ENCODE measurements at regions not wholly inside any gene's neighbourhood (a gene's known extent, or its start where the extent isn't known, plus 50 kb on each side); places are given as distances from the start of the nearest gene placed in this dataset.

GRCh38 chr2:180202467-180202951 lies 195.4 kb upstream of the CWC22 start:
- CTCF ChIA-PET: interaction anchor here (0.6 kb wide), 1 partner anchor 77 kb away, joined by 3 read pairs; no protein-coding TSS in a partner anchor
- H3K36me3 Mint-ChIP-seq (ENCODE audit: insufficient read depth, unreplicated experiment): no peaks in the 10 kb centered on the region
- no peaks in the 10 kb centered on the region for H3K27me3 Mint-ChIP-seq (ENCODE audit: insufficient read depth, unreplicated experiment)
- TF ChIP-seq CTCF (IDR thresholded peaks at IDR 0.05; ENCODE audit: unreplicated experiment): no peak
- H3K9me3 Mint-ChIP-seq (ENCODE audit: unreplicated experiment): no peaks in the 10 kb centered on the region
- no peak for DNase-seq (ENCODE audit: unreplicated experiment)
- POLR2A ChIA-PET: no interaction called here
- H3K4me1 Mint-ChIP-seq (ENCODE audit: insufficient read depth, unreplicated experiment): peaks cover 12% of the 10 kb centered on the region
- H3K27ac Mint-ChIP-seq (ENCODE audit: low read depth, unreplicated experiment): no peak overlapping the region
- no TSS peak for BruUV-seq (replicated peaks)
- intact Hi-C loops (cut with micrococcal nuclease): no loop called here
- H3K4me3 Mint-ChIP-seq (ENCODE audit: unreplicated experiment): no peak overlapping the region

GRCh38 chr2:180196419-180196977 lies 189.4 kb upstream of the CWC22 start:
- Mint-ChIP-seq H3K27ac (ENCODE audit: low read depth, unreplicated experiment) (no peak overlapping the region), H3K27me3 (ENCODE audit: insufficient read depth, unreplicated experiment) (no peaks in the 10 kb centered on the region), H3K4me3 (ENCODE audit: unreplicated experiment) (no peak overlapping the region), H3K36me3 (ENCODE audit: insufficient read depth, unreplicated experiment) (no peaks in the 10 kb centered on the region), H3K4me1 (ENCODE audit: insufficient read depth, unreplicated experiment) (no peaks in the 10 kb centered on the region), H3K9me3 (ENCODE audit: unreplicated experiment) (no peaks in the 10 kb centered on the region)
- BruUV-seq (replicated peaks): no TSS peak
- no peak for DNase-seq (ENCODE audit: unreplicated experiment)
- POLR2A ChIA-PET: no interaction called here
- CTCF ChIA-PET: interaction anchor here (0.7 kb wide), 1 partner anchor 32 kb away, joined by 3 read pairs; no protein-coding TSS in a partner anchor
- TF ChIP-seq CTCF (IDR thresholded peaks at IDR 0.05; ENCODE audit: unreplicated experiment): no peak
- intact Hi-C loops (cut with micrococcal nuclease): no loop called here

- POLR2A ChIA-PET: no interaction called here
- CTCF ChIA-PET: interaction anchor here (1.1 kb wide), 1 partner anchor 24 kb away, joined by 3 read pairs; no protein-coding TSS in a partner anchor
- no peak overlapping the region for H3K4me3 Mint-ChIP-seq (ENCODE audit: unreplicated experiment)
- H3K27ac Mint-ChIP-seq (ENCODE audit: low read depth, unreplicated experiment): no peak overlapping the region
- no TSS peak for BruUV-seq (replicated peaks)
- no peak for TF ChIP-seq CTCF (IDR thresholded peaks at IDR 0.05; ENCODE audit: unreplicated experiment)
- intact Hi-C loops (cut with micrococcal nuclease): no loop called here
- no peaks in the 10 kb centered on the region for H3K9me3 Mint-ChIP-seq (ENCODE audit: unreplicated experiment)
- no peaks in the 10 kb centered on the region for H3K4me1 Mint-ChIP-seq (ENCODE audit: insufficient read depth, unreplicated experiment)
- no peaks in the 10 kb centered on the region for H3K36me3 Mint-ChIP-seq (ENCODE audit: insufficient read depth, unreplicated experiment)
- no peaks in the 10 kb centered on the region for H3K27me3 Mint-ChIP-seq (ENCODE audit: insufficient read depth, unreplicated experiment)
- no peak for DNase-seq (ENCODE audit: unreplicated experiment)
These were observed 188.8 kb upstream of the CWC22 start for GRCh38 chr2:180195847-180196246.

GRCh38 chr2:180191432-180192124 lies 184.5 kb upstream of the CWC22 start:
- TF ChIP-seq CTCF (IDR thresholded peaks at IDR 0.05; ENCODE audit: unreplicated experiment): no peak
- Mint-ChIP-seq H3K27ac (ENCODE audit: low read depth, unreplicated experiment) (no peak overlapping the region), H3K4me1 (ENCODE audit: insufficient read depth, unreplicated experiment) (peaks cover 3% of the 10 kb centered on the region), H3K4me3 (ENCODE audit: unreplicated experiment) (no peak overlapping the region), H3K36me3 (ENCODE audit: insufficient read depth, unreplicated experiment) (no peaks in the 10 kb centered on the region), H3K27me3 (ENCODE audit: insufficient read depth, unreplicated experiment) (no peaks in the 10 kb centered on the region), H3K9me3 (ENCODE audit: unreplicated experiment) (no peaks in the 10 kb centered on the region)
- POLR2A ChIA-PET: no interaction called here
- DNase-seq (ENCODE audit: unreplicated experiment): no peak
- BruUV-seq (replicated peaks): no TSS peak
- intact Hi-C loops (cut with micrococcal nuclease): no loop called here
- CTCF ChIA-PET: interaction anchor here (0.5 to 0.6 kb wide), 2 partner anchors 538 to 868 kb away, joined by 3 read pairs; no protein-coding TSS in a partner anchor
